PC-9 (cell line): ENCODE measurements at regions not wholly inside any gene's neighbourhood (a gene's known extent, or its start where the extent isn't known, plus 50 kb on each side); places are given as distances from the start of the nearest gene placed in this dataset.
A peak's percentile ranks its signal among the peaks of the same experiment; 100 is the strongest.

ENCODE experiments used
- BruUV-seq: library from RNA; stranded (reverse); fragments of 400-500 nt; replicated peaks from 2 replicates; lab custom pipeline; 2021; lab: Mats Ljungman, UMichigan
- CTCF ChIA-PET: fragments of 300-600 bp; sonication (Branson Sonifier 250); formaldehyde crosslinking; loops from one replicate; lab custom pipeline; 2022; ENCODE audit warnings: antibody characterized with exemption; lab: Charles Lee
- POLR2A ChIA-PET: fragments of 300-600 bp; sonication (Branson Sonifier 250); formaldehyde crosslinking; loops from one replicate; lab custom pipeline; 2022; ENCODE audit warnings: antibody characterized with exemption; ENCODE audit not compliant: unreplicated experiment; lab: Charles Lee
- DNase-seq, 2 experiments: peaks; one replicate each; pipeline versions ENCODE4 v3.0.0 to v3.0.0-alpha.2; 2015 to 2022; ENCODE audit warnings: mixed read lengths in 1 of 2
- H2AFZ ChIP-seq: fragments of 200-600 bp; sonication (generic); 2 replicates; pipeline ENCODE4 v1.8.1; 2017; ENCODE audit warnings: antibody characterized with exemption
- H3F3A ChIP-seq: fragments of 200-600 bp; sonication (generic); 2 replicates; pipeline ENCODE4 v1.8.1; 2017; ENCODE audit warnings: antibody characterized with exemption, mild to moderate bottlenecking, low read depth; ENCODE audit not compliant: insufficient read depth
- H3K27ac ChIP-seq: fragments of 200-600 bp; sonication (generic); 2 replicates; pipeline ENCODE4 v1.6.1; 2016; ENCODE audit warnings: mixed run types
- H3K27me3 ChIP-seq: fragments of 200-600 bp; sonication (generic); 2 replicates; pipeline ENCODE4 v1.6.1; 2016; ENCODE audit warnings: low read depth, mixed run types; ENCODE audit not compliant: insufficient read depth
- H3K36me3 ChIP-seq: fragments of 200-600 bp; sonication (generic); 2 replicates; pipeline ENCODE4 v1.6.1; 2016; ENCODE audit warnings: low read depth, mixed run types
- H3K4me1 ChIP-seq: fragments of 200-600 bp; sonication (generic); replicated peaks from 2 replicates; pipeline ENCODE4 v1.6.1; 2016; ENCODE audit warnings: mixed run types; ENCODE audit not compliant: insufficient read depth
- H3K4me2 ChIP-seq: fragments of 200-600 bp; sonication (generic); 2 replicates; pipeline ENCODE4 v1.6.1; 2017; ENCODE audit warnings: mixed run types
- H3K4me3 ChIP-seq: fragments of 200-600 bp; sonication (generic); 2 replicates; pipeline ENCODE4 v1.6.1; 2016; ENCODE audit warnings: mixed run types
- H3K79me2 ChIP-seq: fragments of 200-600 bp; sonication (generic); 2 replicates; pipeline ENCODE4 v1.6.1; 2017; ENCODE audit warnings: low read depth, mixed run types
- H3K9me2 ChIP-seq: fragments of 200-600 bp; sonication (generic); 2 replicates; pipeline ENCODE4 v1.8.1; 2017; ENCODE audit warnings: mild to moderate bottlenecking; ENCODE audit not compliant: insufficient read depth
- H3K9me3 ChIP-seq: fragments of 200-600 bp; sonication (generic); 2 replicates; pipeline ENCODE4 v1.8.1; 2016; ENCODE audit warnings: low read depth; ENCODE audit not compliant: insufficient read depth
- H4K20me1 ChIP-seq: fragments of 200-600 bp; sonication (generic); 2 replicates; pipeline ENCODE4 v1.8.1; 2017; ENCODE audit not compliant: insufficient read depth
- EZH2 ChIP-seq: fragments of 200-600 bp; sonication (generic); IDR thresholded peaks from 2 replicates; pipeline ENCODE4 v1.8.0; 2017; ENCODE audit warnings: antibody characterized with exemption, low read depth
- intact Hi-C: fragments of 100-400 bp; cut with micrococcal nuclease; formaldehyde crosslinking; loops from one replicate; pipeline ENCODE4 v1.10.0; 2022; ENCODE audit not compliant: unreplicated experiment
- TF ChIP-seq, protein P1 (sequence below): fragments of 200-600 bp; sonication (generic); conservative IDR thresholded peaks from 2 replicates; pipeline ENCODE4 v1.6.1; 2017; ENCODE audit warnings: mixed run types, antibody characterized with exemption, mild to moderate bottlenecking, moderate library complexity

DNA sequence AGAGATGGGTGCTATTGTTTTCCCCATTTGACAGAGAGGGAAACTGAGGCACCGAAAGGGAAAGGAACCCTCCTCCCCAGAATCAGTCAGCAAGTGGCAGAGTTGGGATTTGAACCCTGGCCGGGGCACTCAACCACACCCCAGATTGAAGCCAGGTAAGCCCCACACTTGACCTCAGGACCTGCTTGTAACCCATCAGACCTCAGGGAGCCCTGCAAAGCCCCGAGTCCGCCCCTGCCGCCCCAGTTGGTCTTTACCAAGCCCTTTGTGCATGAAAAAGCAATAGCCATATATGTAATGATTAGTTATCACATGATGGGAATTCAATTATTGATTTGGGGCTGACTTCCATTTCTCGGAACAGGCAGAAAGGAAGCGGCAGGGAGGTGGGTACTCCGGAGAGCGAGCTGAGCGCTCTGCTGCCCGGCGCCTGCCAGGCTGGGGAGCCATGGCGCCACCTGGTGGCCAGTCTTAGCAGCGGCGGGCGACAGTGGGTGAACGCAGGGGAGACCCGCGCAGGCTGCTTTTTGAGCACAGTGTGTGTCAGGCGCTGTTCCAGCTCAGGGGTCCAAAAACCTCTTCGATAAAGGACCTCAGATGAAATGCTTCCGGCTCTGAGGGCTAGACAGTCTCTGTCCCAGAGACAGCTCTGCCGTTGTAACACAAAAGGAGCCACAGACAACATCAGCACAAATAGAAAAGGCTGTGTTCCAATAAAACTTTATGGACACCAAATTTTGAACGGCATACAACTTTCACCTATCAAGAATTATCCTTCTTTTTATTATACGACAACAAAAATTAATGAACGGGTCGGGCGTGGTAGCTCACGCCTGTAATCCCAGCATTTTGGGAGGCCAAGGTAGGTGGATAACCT, 82.9 kb upstream of the CACNA1A start:
- Histone ChIP-seq H3K4me3 (no peak overlapping the region), H3K9me2 (no peaks in the 10 kb centered on the region), H3K4me2 (no peak overlapping the region), H3K27me3 (peaks cover 29% of the 10 kb centered on the region), H2AFZ (no peak overlapping the region), H3K9me3 (no peaks in the 10 kb centered on the region), H3K4me1 (no peaks in the 10 kb centered on the region), H4K20me1 (no peaks in the 10 kb centered on the region), H3F3A (no peaks in the 10 kb centered on the region), H3K79me2 (no peaks in the 10 kb centered on the region), H3K36me3 (no peaks in the 10 kb centered on the region), H3K27ac (no peak overlapping the region)
- peak in 1 of 2 experiments; percentile 69 for DNase-seq
- ChIA-PET CTCF (interaction anchor here (0.6 to 0.7 kb wide), 2 partner anchors 70 to 962 kb away, joined by 3 to 10 read pairs; no protein-coding TSS in a partner anchor), POLR2A (no interaction called here)
- intact Hi-C loops, result loop anchor here (1.0 kb wide), 1 partner anchor 312 kb away; no protein-coding TSS in a partner anchor
- no TSS peak for BruUV-seq
- TF ChIP-seq EZH2, result no peak
- TF ChIP-seq, protein P1, sequence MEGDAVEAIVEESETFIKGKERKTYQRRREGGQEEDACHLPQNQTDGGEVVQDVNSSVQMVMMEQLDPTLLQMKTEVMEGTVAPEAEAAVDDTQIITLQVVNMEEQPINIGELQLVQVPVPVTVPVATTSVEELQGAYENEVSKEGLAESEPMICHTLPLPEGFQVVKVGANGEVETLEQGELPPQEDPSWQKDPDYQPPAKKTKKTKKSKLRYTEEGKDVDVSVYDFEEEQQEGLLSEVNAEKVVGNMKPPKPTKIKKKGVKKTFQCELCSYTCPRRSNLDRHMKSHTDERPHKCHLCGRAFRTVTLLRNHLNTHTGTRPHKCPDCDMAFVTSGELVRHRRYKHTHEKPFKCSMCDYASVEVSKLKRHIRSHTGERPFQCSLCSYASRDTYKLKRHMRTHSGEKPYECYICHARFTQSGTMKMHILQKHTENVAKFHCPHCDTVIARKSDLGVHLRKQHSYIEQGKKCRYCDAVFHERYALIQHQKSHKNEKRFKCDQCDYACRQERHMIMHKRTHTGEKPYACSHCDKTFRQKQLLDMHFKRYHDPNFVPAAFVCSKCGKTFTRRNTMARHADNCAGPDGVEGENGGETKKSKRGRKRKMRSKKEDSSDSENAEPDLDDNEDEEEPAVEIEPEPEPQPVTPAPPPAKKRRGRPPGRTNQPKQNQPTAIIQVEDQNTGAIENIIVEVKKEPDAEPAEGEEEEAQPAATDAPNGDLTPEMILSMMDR, result peak; percentile 97

GRCh38 chr19:13585512-13585911, 79.2 kb upstream of the CACNA1A start:
- POLR2A ChIA-PET, result no interaction called here
- Histone ChIP-seq H3K36me3 (no peaks in the 10 kb centered on the region), H4K20me1 (no peaks in the 10 kb centered on the region), H3K79me2 (no peaks in the 10 kb centered on the region), H3K27me3 (peaks cover 24% of the 10 kb centered on the region), H3K4me1 (no peaks in the 10 kb centered on the region), H3K27ac (no peak overlapping the region), H3K9me2 (no peaks in the 10 kb centered on the region), H2AFZ (no peak overlapping the region), H3K4me3 (no peak overlapping the region), H3K9me3 (no peaks in the 10 kb centered on the region), H3K4me2 (no peak overlapping the region), H3F3A (no peaks in the 10 kb centered on the region)
- intact Hi-C loops, result no loop called here
- TF ChIP-seq, protein P1, result no peak
- no peak for TF ChIP-seq EZH2
- no TSS peak for BruUV-seq
- CTCF ChIA-PET, result interaction anchor here (0.5 kb wide), 1 partner anchor 322 kb away, joined by 3 read pairs; no protein-coding TSS in a partner anchor
- DNase-seq, result no peak

DNA sequence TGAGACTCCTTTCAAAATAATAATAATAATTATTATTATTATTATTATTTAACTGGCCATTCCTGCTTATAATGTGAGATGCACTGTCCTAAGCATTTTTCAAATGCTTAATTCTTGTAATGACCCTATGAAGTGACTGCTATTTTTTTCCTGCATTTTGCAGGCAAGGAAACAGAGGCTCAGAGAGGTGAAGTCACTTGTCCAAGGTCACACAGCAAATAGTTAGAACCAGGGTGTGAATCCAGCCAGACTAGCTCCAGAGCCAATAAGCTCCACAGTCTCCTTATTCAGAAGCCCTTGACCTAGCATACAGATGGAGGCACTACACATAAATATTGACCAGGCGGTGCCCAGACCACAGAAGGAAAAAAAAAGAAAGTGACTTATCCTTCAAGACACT, 77.5 kb upstream of the CACNA1A start:
- no peaks in the 10 kb centered on the region for H3K36me3 ChIP-seq
- ChIA-PET CTCF (no interaction called here), POLR2A (no interaction called here)
- no peaks in the 10 kb centered on the region for H3K9me3 ChIP-seq
- H3K4me1 ChIP-seq, result no peaks in the 10 kb centered on the region
- no peaks in the 10 kb centered on the region for H4K20me1 ChIP-seq
- H3K4me3 ChIP-seq, result no peak overlapping the region
- H2AFZ ChIP-seq, result no peak overlapping the region
- BruUV-seq, result no TSS peak
- H3K79me2 ChIP-seq, result no peaks in the 10 kb centered on the region
- DNase-seq, result no peak
- H3K9me2 ChIP-seq, result no peaks in the 10 kb centered on the region
- H3K4me2 ChIP-seq, result no peak overlapping the region
- H3F3A ChIP-seq, result no peaks in the 10 kb centered on the region
- H3K27me3 ChIP-seq, result peaks cover 24% of the 10 kb centered on the region
- intact Hi-C loops, result no loop called here
- no peak for TF ChIP-seq EZH2
- TF ChIP-seq, protein P1, result no peak
- no peak overlapping the region for H3K27ac ChIP-seq
